IMR-90 (cell line): ENCODE measurements at regions not wholly inside any gene's neighbourhood (a gene's known extent, or its start where the extent isn't known, plus 50 kb on each side); places are given as distances from the start of the nearest gene placed in this dataset.
A peak's percentile ranks its signal among the peaks of the same experiment; 100 is the strongest.

Experiments
- ATAC-seq: fragments of 200-7000 bp; cut with Tn5 transposase; 2 replicates; pipeline ENCODE4 v1.9.1; 2020; ENCODE audit warnings: low read depth, mild to moderate bottlenecking, moderate library complexity
- BruUV-seq: library from RNA; stranded (reverse); fragments of 400-500 nt; replicated peaks from 2 replicates; lab custom pipeline; 2021; lab: Mats Ljungman, UMichigan
- CTCF ChIA-PET: fragments of 300-600 bp; formaldehyde crosslinking; extraction: SDS; loops from one replicate; lab custom pipeline; 2021; ENCODE audit warnings: antibody characterized with exemption; lab: Yijun Ruan, JAX
- POLR2A ChIA-PET: fragments of 300-600 bp; sonication (Branson Sonifier 250); formaldehyde crosslinking; loops from one replicate; lab custom pipeline; 2022; ENCODE audit warnings: antibody characterized with exemption; ENCODE audit not compliant: unreplicated experiment; lab: Charles Lee
- DNase-seq: peaks from one replicate; pipeline ENCODE4 v3.0.0; 2013
- H2AFZ ChIP-seq: replicated peaks from 2 replicates; pipeline ENCODE3; 2013; ENCODE audit warnings: low read length, mild to moderate bottlenecking; ENCODE audit not compliant: poor library complexity
- H2AK5ac ChIP-seq: 2 replicates; pipeline ENCODE4 v1.6.1; 2013; ENCODE audit warnings: low read depth, low read length, inconsistent platforms
- H2AK9ac ChIP-seq: replicated peaks from 2 replicates; pipeline ENCODE3; 2013; ENCODE audit warnings: mild to moderate bottlenecking, low read depth, low read length, moderate library complexity; ENCODE audit not compliant: poor library complexity
- H2BK120ac ChIP-seq: 2 replicates; pipeline ENCODE4 v1.6.1; 2013; ENCODE audit warnings: low read depth, low read length, inconsistent platforms
- H2BK15ac ChIP-seq: 3 replicates; pipeline ENCODE4 v1.6.1; 2013; ENCODE audit warnings: low read depth, low read length, inconsistent platforms
- H2BK20ac ChIP-seq: 2 replicates; pipeline ENCODE4 v1.6.1; 2013; ENCODE audit warnings: low read depth, mild to moderate bottlenecking, inconsistent platforms, low read length, moderate library complexity
- H2BK5ac ChIP-seq: 2 replicates; pipeline ENCODE4 v1.6.1; 2013; ENCODE audit warnings: mild to moderate bottlenecking, low read depth, low read length, inconsistent platforms; ENCODE audit not compliant: poor library complexity, severe bottlenecking
- H3K14ac ChIP-seq: replicated peaks from 2 replicates; pipeline ENCODE4 v1.6.1; 2013; ENCODE audit warnings: low read depth, low read length, inconsistent platforms
- H3K18ac ChIP-seq: 2 replicates; pipeline ENCODE4 v1.6.1; 2013; ENCODE audit warnings: low read depth, low read length, control low read depth
- H3K23ac ChIP-seq: 2 replicates; pipeline ENCODE4 v1.6.1; 2013; ENCODE audit warnings: low read depth, low read length, inconsistent platforms
- H3K27ac ChIP-seq: 2 replicates; pipeline ENCODE4 v1.5.1; 2013; ENCODE audit warnings: mild to moderate bottlenecking, control low read depth, low read length; ENCODE audit not compliant: insufficient read depth
- H3K27me3 ChIP-seq: 2 replicates; pipeline ENCODE4 v1.6.1; 2013; ENCODE audit warnings: low read length; ENCODE audit not compliant: control insufficient read depth, insufficient read depth
- H3K36me3 ChIP-seq: 2 replicates; pipeline ENCODE4 v1.6.1; 2013; ENCODE audit warnings: low read length, mixed read lengths; ENCODE audit not compliant: control insufficient read depth, insufficient read depth
- H3K4ac ChIP-seq: 2 replicates; pipeline ENCODE4 v1.6.1; 2013; ENCODE audit warnings: low read depth, low read length, inconsistent platforms
- H3K4me1 ChIP-seq: 2 replicates; pipeline ENCODE4 v1.6.1; 2013; ENCODE audit warnings: low read length, mixed read lengths; ENCODE audit not compliant: control insufficient read depth, insufficient read depth
- H3K4me2 ChIP-seq: 2 replicates; pipeline ENCODE4 v1.6.1; 2013; ENCODE audit warnings: low read depth, mild to moderate bottlenecking, control low read depth, low read length, moderate library complexity
- H3K4me3 ChIP-seq: 2 replicates; pipeline ENCODE4 v1.5.1; 2013; ENCODE audit warnings: low read depth, mild to moderate bottlenecking, control low read depth, low read length, moderate library complexity; ENCODE audit not compliant: insufficient read depth
- H3K56ac ChIP-seq: 2 replicates; pipeline ENCODE4 v1.6.1; 2013; ENCODE audit warnings: low read length, inconsistent platforms; ENCODE audit not compliant: insufficient read depth; ENCODE audit errors: extremely low read depth
- H3K79me1 ChIP-seq, 2 experiments: 2 replicates each; pipeline ENCODE4 v1.6.1; 2013; ENCODE audit warnings: low read length in 2 of 2, inconsistent platforms in 1 of 2, low read depth in 1 of 2
- H3K9ac ChIP-seq: 2 replicates; pipeline ENCODE4 v1.6.1; 2013; ENCODE audit warnings: low read depth, low read length, control low read depth
- H3K9me1 ChIP-seq: 2 replicates; pipeline ENCODE4 v1.6.1; 2013; ENCODE audit warnings: low read length, inconsistent platforms; ENCODE audit not compliant: insufficient read depth
- H3K9me3 ChIP-seq: 2 replicates; pipeline ENCODE4 v1.6.1; 2013; ENCODE audit warnings: low read length; ENCODE audit not compliant: control insufficient read depth, insufficient read depth
- H4K20me1 ChIP-seq: 2 replicates; pipeline ENCODE4 v1.6.1; 2013; ENCODE audit warnings: low read length, inconsistent platforms; ENCODE audit not compliant: insufficient read depth
- H4K5ac ChIP-seq: 2 replicates; pipeline ENCODE4 v1.6.1; 2013; ENCODE audit warnings: mild to moderate bottlenecking, low read depth, low read length, control low read depth
- H4K8ac ChIP-seq, 2 experiments: 2 replicates each; pipeline ENCODE4 v1.6.1; 2013; ENCODE audit warnings: low read depth in 2 of 2, low read length in 2 of 2, control low read depth in 1 of 2, inconsistent platforms in 1 of 2
- H4K91ac ChIP-seq: 2 replicates; pipeline ENCODE4 v1.6.1; 2013; ENCODE audit warnings: low read depth, low read length, inconsistent platforms; ENCODE audit not compliant: insufficient read depth
- BHLHE40 ChIP-seq: fragments of 150-350 bp; IDR thresholded peaks from 2 replicates; pipeline ENCODE4 v1.6.1; 2016; ENCODE audit warnings: mild to moderate bottlenecking, low read depth, low read length
- CEBPB ChIP-seq: IDR thresholded peaks from 2 replicates; pipeline ENCODE4 v1.6.1; 2012; ENCODE audit warnings: low read depth, low read length, improper control_type of control experiment
- CHD1 ChIP-seq: IDR thresholded peaks from 2 replicates; pipeline ENCODE4 v1.6.1; 2012; ENCODE audit warnings: low read depth, low read length, improper control_type of control experiment
- CTCF ChIP-seq: conservative IDR thresholded peaks from 2 replicates; pipeline ENCODE4 v1.5.1; 2012; ENCODE audit warnings: mild to moderate bottlenecking, low read depth, low read length, improper control_type of control experiment
- FOS ChIP-seq: fragments of 150-350 bp; IDR thresholded peaks from 2 replicates; pipeline ENCODE4 v1.6.1; 2016; ENCODE audit warnings: low read depth, low read length
- MAFK ChIP-seq: IDR thresholded peaks from 2 replicates; pipeline ENCODE4 v1.6.1; 2012; ENCODE audit warnings: low read depth, low read length, improper control_type of control experiment
- MAZ ChIP-seq: IDR thresholded peaks from 2 replicates; pipeline ENCODE4 v1.6.1; 2012; ENCODE audit warnings: low read depth, mild to moderate bottlenecking, low read length, improper control_type of control experiment, moderate library complexity, borderline replicate concordance
- MXI1 ChIP-seq: IDR thresholded peaks from 2 replicates; pipeline ENCODE4 v1.6.1; 2012; ENCODE audit warnings: low read depth, mild to moderate bottlenecking, low read length, moderate library complexity, borderline replicate concordance
- NFE2L2 ChIP-seq: fragments of 150-350 bp; IDR thresholded peaks from 2 replicates; pipeline ENCODE4 v1.6.1; 2016; ENCODE audit warnings: low read depth, mild to moderate bottlenecking, low read length
- POLR2A ChIP-seq: IDR thresholded peaks from 2 replicates; pipeline ENCODE4 v1.6.1; 2012; ENCODE audit warnings: mild to moderate bottlenecking, low read depth, low read length
- RAD21 ChIP-seq: IDR thresholded peaks from 2 replicates; pipeline ENCODE4 v1.6.1; 2012; ENCODE audit warnings: low read length, improper control_type of control experiment
- RCOR1 ChIP-seq: IDR thresholded peaks from 2 replicates; pipeline ENCODE4 v1.6.1; 2012; ENCODE audit warnings: mild to moderate bottlenecking, low read length, improper control_type of control experiment; ENCODE audit not compliant: insufficient replicate concordance
- RFX5 ChIP-seq: IDR thresholded peaks from 2 replicates; pipeline ENCODE4 v1.8.0; 2012; ENCODE audit warnings: low read depth, mild to moderate bottlenecking, low read length, moderate library complexity
- SMC3 ChIP-seq: fragments of 150-350 bp; IDR thresholded peaks from 2 replicates; pipeline ENCODE4 v1.6.1; 2016; ENCODE audit warnings: low read depth, mild to moderate bottlenecking, antibody characterized with exemption, low read length, moderate library complexity
- USF2 ChIP-seq: fragments of 150-350 bp; IDR thresholded peaks from 2 replicates; pipeline ENCODE4 v1.6.1; 2017; ENCODE audit warnings: mild to moderate bottlenecking, antibody characterized with exemption, low read length, low read depth
- WGBS, 2 experiments: methylation state at CpG; one replicate each; pipeline versions ENCODE4 v1.1.5 to v1.1.7; 2013; ENCODE audit warnings: missing lambda C conversion rate in 2 of 2; ENCODE audit not compliant: insufficient read length in 1 of 2; ENCODE audit errors: extremely low coverage in 2 of 2; 5-methylcytosine and 5-hydroxymethylcytosine counted together
- dilution Hi-C: fragments of 300-500 bp; cut with HindIII; formaldehyde crosslinking; loops from one replicate; pipeline ENCODE4 v1.14.3; 2018; ENCODE audit warnings: low sequenced_read_pairs; ENCODE audit not compliant: unreplicated experiment
- in situ Hi-C: fragments of 300-500 bp; cut with MboI; formaldehyde crosslinking; loops from 3 replicates; pipeline ENCODE4 v1.14.3; 2019; ENCODE audit warnings: low sequenced_read_pairs, inconsistent platforms, mixed read lengths
- intact Hi-C: fragments of 100-400 bp; cut with micrococcal nuclease; formaldehyde crosslinking; loops from 2 replicates; pipeline ENCODE4 v1.10.0; 2022
- TF ChIP-seq, protein P1 (sequence below): fragments of 150-350 bp; IDR thresholded peaks from 2 replicates; pipeline ENCODE4 v1.6.1; 2016; ENCODE audit warnings: low read depth, mild to moderate bottlenecking, low read length, moderate library complexity, borderline replicate concordance

GRCh38 chr16:86216591-86216990 lies 293.7 kb upstream of the FOXF1 start:
- DNase-seq (no peak), ATAC-seq (no peak)
- Histone ChIP-seq H4K8ac (peak overlapping the region in 1 of 2 experiments; percentile 80; a peak in 1 of 4 replicates), H2AFZ (no peak overlapping the region), H3K23ac (no peak overlapping the region), H3K4ac (peak overlapping the region; percentile 77), H3K9me1 (peaks cover 37% of the 10 kb centered on the region), H2AK5ac (peak overlapping the region; percentile 96; the same call in 1 of the 2 replicates), H3K56ac (no peak overlapping the region), H3K36me3 (no peaks in the 10 kb centered on the region), H2BK120ac (peak overlapping the region; percentile 89; the same call in 1 of the 2 replicates), H2BK20ac (peak overlapping the region; percentile 91; the same call in 1 of the 2 replicates), H4K91ac (no peak overlapping the region; the same call in 1 of the 2 replicates), H3K18ac (no peak overlapping the region), H2AK9ac (no peak overlapping the region), H3K4me1 (peaks cover 35% of the 10 kb centered on the region), H3K79me1 (peaks cover 5 to 27% of the 10 kb centered on the region in 2 experiments; a peak in 2 of 4 replicates), H2BK5ac (peak overlapping the region; percentile 7), H3K4me3 (no peak overlapping the region), H3K27ac (no peak overlapping the region), H3K4me2 (no peak overlapping the region), H3K14ac (no peak overlapping the region), H3K9ac (no peak overlapping the region), H3K9me3 (no peaks in the 10 kb centered on the region), H2BK15ac (0 out of 3 replicates have a peak overlapping the region, but pooled peaks have one; percentile 55), H4K20me1 (no peaks in the 10 kb centered on the region), H3K27me3 (no peaks in the 10 kb centered on the region), H4K5ac (no peak overlapping the region)
- 100% methylated on average over 3 of the region's 9 CpGs; no CpG with 5 or more reads in 1 of the 2 experiments for WGBS, 2 experiments
- BruUV-seq: no TSS peak
- TF ChIP-seq, protein P1, sequence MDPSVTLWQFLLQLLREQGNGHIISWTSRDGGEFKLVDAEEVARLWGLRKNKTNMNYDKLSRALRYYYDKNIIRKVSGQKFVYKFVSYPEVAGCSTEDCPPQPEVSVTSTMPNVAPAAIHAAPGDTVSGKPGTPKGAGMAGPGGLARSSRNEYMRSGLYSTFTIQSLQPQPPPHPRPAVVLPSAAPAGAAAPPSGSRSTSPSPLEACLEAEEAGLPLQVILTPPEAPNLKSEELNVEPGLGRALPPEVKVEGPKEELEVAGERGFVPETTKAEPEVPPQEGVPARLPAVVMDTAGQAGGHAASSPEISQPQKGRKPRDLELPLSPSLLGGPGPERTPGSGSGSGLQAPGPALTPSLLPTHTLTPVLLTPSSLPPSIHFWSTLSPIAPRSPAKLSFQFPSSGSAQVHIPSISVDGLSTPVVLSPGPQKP: no peak
- TF ChIP-seq FOS: no peak
- no peak for TF ChIP-seq RCOR1
- TF ChIP-seq POLR2A: no peak
- TF ChIP-seq SMC3: no peak
- TF ChIP-seq MXI1: no peak
- no peak for TF ChIP-seq CEBPB
- TF ChIP-seq USF2: no peak
- TF ChIP-seq BHLHE40: no peak
- no peak for TF ChIP-seq MAFK
- TF ChIP-seq MAZ: no peak
- no peak for TF ChIP-seq RFX5
- no peak for TF ChIP-seq NFE2L2
- no peak for TF ChIP-seq CHD1
- TF ChIP-seq RAD21: no peak
- no peak for TF ChIP-seq CTCF
- dilution Hi-C loops (no loop called here), in situ Hi-C loops (no loop called here), intact Hi-C loops (no loop called here)
- POLR2A ChIA-PET: no interaction called here
- CTCF ChIA-PET: no interaction called here
